ENCODE measurements at regions not wholly inside any gene's neighbourhood (a gene's known extent, or its start where the extent isn't known, plus 50 kb on each side); places are given as distances from the start of the nearest gene placed in this dataset.

GRCh38 chr14:58849601-58850000 lies 211.8 kb downstream of the DACT1 start:
- no peaks in the 10 kb centered on the region for H3K27me3 ChIP-seq
- TF ChIP-seq CTCF (IDR thresholded peaks at IDR 0.05) = no peak
- H3K36me3 ChIP-seq = no peaks in the 10 kb centered on the region
- H3K4me3 ChIP-seq = no peak overlapping the region
- no peak for DNase-seq
- 19 to 80% methylated on average over 4 of the region's 4 CpGs for WGBS, 2 donors
- H3K27ac ChIP-seq = no peak overlapping the region
- H3K9me3 ChIP-seq = no peaks in the 10 kb centered on the region
- intact Hi-C loops (cut with DNase I) = no loop called here
- no peaks in the 10 kb centered on the region for H3K4me1 ChIP-seq

- no peak for TF ChIP-seq POLR2A (IDR thresholded peaks at IDR 0.05)
- TF ChIP-seq CTCF (IDR thresholded peaks at IDR 0.05) = no peak
- no peak for TF ChIP-seq EP300 (IDR thresholded peaks at IDR 0.05)
- no peak for TF ChIP-seq POLR2AphosphoS5 (IDR thresholded peaks at IDR 0.05)
- H3K36me3 ChIP-seq = no peaks in the 10 kb centered on the region
- no peak overlapping the region for H3K27ac ChIP-seq
- H3K27me3 ChIP-seq = no peaks in the 10 kb centered on the region
- no peak for DNase-seq
- no peak overlapping the region for H3K4me3 ChIP-seq
- WGBS, 2 donors = 80 to 83% methylated on average over 1 of the region's 1 CpG
- intact Hi-C loops (cut with DNase I) = no loop called here
- H3K9me3 ChIP-seq = no peaks in the 10 kb centered on the region
- no peaks in the 10 kb centered on the region for H3K4me1 ChIP-seq
These were observed 212.2 kb downstream of the DACT1 start for GRCh38 chr14:58850011-58850410.

- intact Hi-C loops (cut with DNase I) = no loop called here
These were observed 223.8 kb downstream of the DACT1 start for GRCh38 chr14:58861586-58861985.

GRCh38 chr14:58862416-58863160 lies 224.8 kb downstream of the DACT1 start:
- no peak overlapping the region for H3K4me3 ChIP-seq
- intact Hi-C loops (cut with DNase I) = no loop called here
- H3K4me1 ChIP-seq = no peaks in the 10 kb centered on the region
- no peaks in the 10 kb centered on the region for H3K27me3 ChIP-seq
- DNase-seq = no peak
- 81 to 83% methylated on average over 2 of the region's 2 CpGs for WGBS, 2 donors
- H3K27ac ChIP-seq = no peak overlapping the region
- no peak for TF ChIP-seq CTCF (IDR thresholded peaks at IDR 0.05)
- TF ChIP-seq EP300 (IDR thresholded peaks at IDR 0.05) = no peak
- no peak for TF ChIP-seq POLR2A (IDR thresholded peaks at IDR 0.05)
- no peak for TF ChIP-seq POLR2AphosphoS5 (IDR thresholded peaks at IDR 0.05)
- H3K36me3 ChIP-seq = no peaks in the 10 kb centered on the region
- H3K9me3 ChIP-seq = peaks cover 0 to 4% (median 0%) of the 10 kb centered on the region in 4 donors

More at GRCh38 chr14:58861586-58861985, 223.8 kb downstream of the DACT1 start:
- Histone ChIP-seq H3K27me3 (no peaks in the 10 kb centered on the region), H3K9me3 (peaks cover 0 to 4% (median 0%) of the 10 kb centered on the region in 4 donors), H3K4me1 (no peaks in the 10 kb centered on the region), H3K36me3 (no peaks in the 10 kb centered on the region), H3K4me3 (no peak overlapping the region), H3K27ac (no peak overlapping the region)
- WGBS, 2 donors = 50 to 77% methylated on average over 2 of the region's 2 CpGs
- no peak for DNase-seq
- TF ChIP-seq CTCF (IDR thresholded peaks at IDR 0.05) = no peak
- no peak for TF ChIP-seq POLR2AphosphoS5 (IDR thresholded peaks at IDR 0.05)
- no peak for TF ChIP-seq EP300 (IDR thresholded peaks at IDR 0.05)
- no peak for TF ChIP-seq POLR2A (IDR thresholded peaks at IDR 0.05)
